ENCODE measurements at regions not wholly inside any gene's neighbourhood (a gene's known extent, or its start where the extent isn't known, plus 50 kb on each side); places are given as distances from the start of the nearest gene placed in this dataset.

- no peak for TF ChIP-seq CTCF (conservative IDR thresholded peaks at IDR 0.05)
- no peak overlapping the region for H3K4me3 Mint-ChIP-seq
- no peaks in the 10 kb centered on the region for H3K9me3 Mint-ChIP-seq
- H3K4me1 Mint-ChIP-seq = peaks cover 5% of the 10 kb centered on the region
- H3K27ac Mint-ChIP-seq (ENCODE audit: unreplicated experiment) = no peak overlapping the region
- H3K36me3 Mint-ChIP-seq (ENCODE audit: low read depth) = no peaks in the 10 kb centered on the region
- no peak for DNase-seq (ENCODE audit: low read depth, low spot score)
- H3K27me3 Mint-ChIP-seq (ENCODE audit: low read depth) = no peaks in the 10 kb centered on the region
Measured at GRCh38 chr13:99642006-99642405, 140.7 kb downstream of the TM9SF2 start.

- H3K4me1 Mint-ChIP-seq = no peaks in the 10 kb centered on the region
- no peaks in the 10 kb centered on the region for H3K9me3 Mint-ChIP-seq
- no peak for DNase-seq (ENCODE audit: low read depth, low spot score)
- TF ChIP-seq CTCF (conservative IDR thresholded peaks at IDR 0.05) = no peak
- no peaks in the 10 kb centered on the region for H3K36me3 Mint-ChIP-seq (ENCODE audit: low read depth)
- no peak overlapping the region for H3K27ac Mint-ChIP-seq (ENCODE audit: unreplicated experiment)
- no peaks in the 10 kb centered on the region for H3K27me3 Mint-ChIP-seq (ENCODE audit: low read depth)
- H3K4me3 Mint-ChIP-seq = no peak overlapping the region
Measured at GRCh38 chr13:99640260-99640659, 139.0 kb downstream of the TM9SF2 start.

GRCh38 chr13:99639126-99639525 lies 137.9 kb downstream of the TM9SF2 start:
- H3K4me1 Mint-ChIP-seq = no peaks in the 10 kb centered on the region

GRCh38 chr13:99636728-99637353 lies 135.6 kb downstream of the TM9SF2 start:
- no peaks in the 10 kb centered on the region for H3K9me3 Mint-ChIP-seq
- no peak overlapping the region for H3K4me3 Mint-ChIP-seq
- H3K4me1 Mint-ChIP-seq = no peaks in the 10 kb centered on the region
- no peaks in the 10 kb centered on the region for H3K27me3 Mint-ChIP-seq (ENCODE audit: low read depth)
- H3K36me3 Mint-ChIP-seq (ENCODE audit: low read depth) = no peaks in the 10 kb centered on the region
- TF ChIP-seq CTCF (conservative IDR thresholded peaks at IDR 0.05) = no peak
- no peak overlapping the region for H3K27ac Mint-ChIP-seq (ENCODE audit: unreplicated experiment)
- no peak for DNase-seq (ENCODE audit: low read depth, low spot score)

More at GRCh38 chr13:99639126-99639525, 137.9 kb downstream of the TM9SF2 start:
- Mint-ChIP-seq H3K27ac (ENCODE audit: unreplicated experiment) (no peak overlapping the region), H3K27me3 (ENCODE audit: low read depth) (no peaks in the 10 kb centered on the region), H3K4me3 (no peak overlapping the region), H3K9me3 (no peaks in the 10 kb centered on the region), H3K36me3 (ENCODE audit: low read depth) (no peaks in the 10 kb centered on the region)
- TF ChIP-seq CTCF (conservative IDR thresholded peaks at IDR 0.05) = no peak
- DNase-seq (ENCODE audit: low read depth, low spot score) = no peak

- H3K4me3 Mint-ChIP-seq = no peak overlapping the region
- H3K9me3 Mint-ChIP-seq = no peaks in the 10 kb centered on the region
- no peak for TF ChIP-seq CTCF (conservative IDR thresholded peaks at IDR 0.05)
- no peak overlapping the region for H3K27ac Mint-ChIP-seq (ENCODE audit: unreplicated experiment)
- H3K36me3 Mint-ChIP-seq (ENCODE audit: low read depth) = no peaks in the 10 kb centered on the region
- no peaks in the 10 kb centered on the region for H3K4me1 Mint-ChIP-seq
- no peak for DNase-seq (ENCODE audit: low read depth, low spot score)
- no peaks in the 10 kb centered on the region for H3K27me3 Mint-ChIP-seq (ENCODE audit: low read depth)
Measured at GRCh38 chr13:99636306-99636705, 135.0 kb downstream of the TM9SF2 start.
